Smooth muscle cell (in vitro differentiated cells): ENCODE measurements at regions not wholly inside any gene's neighbourhood (a gene's known extent, or its start where the extent isn't known, plus 50 kb on each side); places are given as distances from the start of the nearest gene placed in this dataset.

Experiments used
- DNase-seq: peaks from one replicate; lab custom pipeline; 2025; ENCODE audit not compliant: unreplicated experiment; lab: John Stamatoyannopoulos, UW
- H2AFZ ChIP-seq: fragments of 200-600 bp; sonication (generic); 2 replicates; pipeline ENCODE4 v1.6.0; 2016; ENCODE audit warnings: antibody characterized with exemption, low read depth, mild to moderate bottlenecking
- H3F3A ChIP-seq: fragments of 200-600 bp; sonication (generic); 2 replicates; pipeline ENCODE4 v1.6.0; 2017; ENCODE audit warnings: antibody characterized with exemption, low read depth
- H3K27ac ChIP-seq: fragments of 200-600 bp; sonication (generic); 2 replicates; pipeline ENCODE4 v1.5.1; 2016; ENCODE audit warnings: low read depth, mild to moderate bottlenecking
- H3K27me3 ChIP-seq: fragments of 200-600 bp; sonication (generic); 2 replicates; pipeline ENCODE4 v1.6.1; 2016; ENCODE audit warnings: low read depth, mild to moderate bottlenecking
- H3K36me3 ChIP-seq: fragments of 200-600 bp; sonication (generic); 2 replicates; pipeline ENCODE4 v1.5.1; 2016; ENCODE audit warnings: low read depth
- H3K4me1 ChIP-seq: fragments of 200-600 bp; sonication (generic); 2 replicates; pipeline ENCODE4 v1.5.1; 2016; ENCODE audit warnings: low read depth
- H3K4me2 ChIP-seq: fragments of 200-600 bp; sonication (generic); 2 replicates; pipeline ENCODE4 v1.6.0; 2016; ENCODE audit warnings: mild to moderate bottlenecking
- H3K4me3 ChIP-seq: fragments of 200-600 bp; sonication (generic); 2 replicates; pipeline ENCODE4 v1.5.1; 2016; ENCODE audit warnings: mild to moderate bottlenecking
- H3K79me2 ChIP-seq: fragments of 200-600 bp; sonication (generic); 2 replicates; pipeline ENCODE4 v1.6.0; 2016; ENCODE audit warnings: low read depth, mild to moderate bottlenecking
- H3K9ac ChIP-seq: fragments of 200-600 bp; sonication (generic); 2 replicates; pipeline ENCODE4 v1.6.0; 2016; ENCODE audit warnings: low read depth
- H3K9me3 ChIP-seq: fragments of 200-600 bp; sonication (generic); replicated peaks from 2 replicates; pipeline ENCODE4 v1.5.1; 2016; ENCODE audit warnings: low read depth
- H4K20me1 ChIP-seq: fragments of 200-600 bp; sonication (generic); 2 replicates; pipeline ENCODE4 v1.6.0; 2016; ENCODE audit warnings: low read depth
- CTCF ChIP-seq: fragments of 200-600 bp; sonication (generic); IDR thresholded peaks from 2 replicates; pipeline ENCODE4 v1.5.1; 2017; ENCODE audit warnings: borderline replicate concordance, mild to moderate bottlenecking, antibody characterized with exemption; ENCODE audit not compliant: insufficient read depth, poor library complexity, severe bottlenecking
- WGBS: methylation state at CpG from one replicate; pipeline ENCODE4 v1.1.7; 2016; ENCODE audit warnings: low lambda C conversion rate; 5-methylcytosine and 5-hydroxymethylcytosine counted together

GRCh38 chr6:84501315-84501714, 263.1 kb downstream of the TBX18 start:
- H3K9ac ChIP-seq = no peak overlapping the region
- 94% methylated on average over 3 of the region's 3 CpGs for WGBS
- H3F3A ChIP-seq = no peaks in the 10 kb centered on the region
- no peaks in the 10 kb centered on the region for H3K9me3 ChIP-seq
- H4K20me1 ChIP-seq = no peaks in the 10 kb centered on the region
- no peaks in the 10 kb centered on the region for H3K36me3 ChIP-seq
- no peak for TF ChIP-seq CTCF
- H3K4me1 ChIP-seq = no peaks in the 10 kb centered on the region
- no peak for DNase-seq
- H3K79me2 ChIP-seq = no peaks in the 10 kb centered on the region
- H3K27ac ChIP-seq = no peak overlapping the region
- H2AFZ ChIP-seq = no peak overlapping the region
- no peaks in the 10 kb centered on the region for H3K27me3 ChIP-seq
- no peak overlapping the region for H3K4me3 ChIP-seq
- H3K4me2 ChIP-seq = no peak overlapping the region

GRCh38 chr6:84500726-84501125, 263.7 kb downstream of the TBX18 start:
- Histone ChIP-seq H3K27me3 (no peaks in the 10 kb centered on the region), H3K27ac (no peak overlapping the region), H3K4me2 (no peak overlapping the region), H4K20me1 (no peaks in the 10 kb centered on the region), H3K9ac (no peak overlapping the region), H3K79me2 (no peaks in the 10 kb centered on the region), H3K36me3 (no peaks in the 10 kb centered on the region), H2AFZ (no peak overlapping the region), H3K4me1 (no peaks in the 10 kb centered on the region), H3K4me3 (no peak overlapping the region), H3F3A (no peaks in the 10 kb centered on the region), H3K9me3 (no peaks in the 10 kb centered on the region)
- 67% methylated on average over 3 of the region's 3 CpGs for WGBS
- no peak for DNase-seq
- no peak for TF ChIP-seq CTCF

GRCh38 chr6:84498905-84499304, 265.5 kb downstream of the TBX18 start:
- TF ChIP-seq CTCF = no peak
- H4K20me1 ChIP-seq = no peaks in the 10 kb centered on the region
- H3F3A ChIP-seq = no peaks in the 10 kb centered on the region
- H3K79me2 ChIP-seq = no peaks in the 10 kb centered on the region
- no peaks in the 10 kb centered on the region for H3K36me3 ChIP-seq
- DNase-seq = no peak
- H3K27me3 ChIP-seq = no peaks in the 10 kb centered on the region
- no peak overlapping the region for H3K27ac ChIP-seq
- H3K9ac ChIP-seq = no peak overlapping the region
- H2AFZ ChIP-seq = no peak overlapping the region
- 65% methylated on average over 2 of the region's 2 CpGs for WGBS
- H3K4me1 ChIP-seq = no peaks in the 10 kb centered on the region
- no peak overlapping the region for H3K4me2 ChIP-seq
- H3K4me3 ChIP-seq = no peak overlapping the region
- no peaks in the 10 kb centered on the region for H3K9me3 ChIP-seq

- no peak for TF ChIP-seq CTCF
- Histone ChIP-seq H3K4me2 (no peak overlapping the region), H3K79me2 (no peaks in the 10 kb centered on the region), H4K20me1 (no peaks in the 10 kb centered on the region), H3K4me3 (no peak overlapping the region), H3F3A (no peaks in the 10 kb centered on the region), H3K27me3 (no peaks in the 10 kb centered on the region), H3K4me1 (no peaks in the 10 kb centered on the region), H3K36me3 (no peaks in the 10 kb centered on the region), H3K27ac (no peak overlapping the region), H3K9ac (no peak overlapping the region), H2AFZ (no peak overlapping the region), H3K9me3 (no peaks in the 10 kb centered on the region)
- no peak for DNase-seq
- WGBS = 81% methylated on average over 13 of the region's 13 CpGs
These were observed 265.1 kb upstream of the CEP162 start for GRCh38 chr6:84492241-84493165.
